NCI-H460 (cell line): ENCODE measurements at regions not wholly inside any gene's neighbourhood (a gene's known extent, or its start where the extent isn't known, plus 50 kb on each side); places are given as distances from the start of the nearest gene placed in this dataset.
"Not testable (repeated sequence)": the region's sequence is repeated elsewhere in the genome, so short reads cannot be mapped to it uniquely, and the experiment has no call there.

Source experiments
- DNase-seq: peaks from one replicate; pipeline ENCODE4 v3.0.0-alpha.2; 2016; ENCODE audit warnings: low read depth; ENCODE audit errors: extremely low read depth

DNA sequence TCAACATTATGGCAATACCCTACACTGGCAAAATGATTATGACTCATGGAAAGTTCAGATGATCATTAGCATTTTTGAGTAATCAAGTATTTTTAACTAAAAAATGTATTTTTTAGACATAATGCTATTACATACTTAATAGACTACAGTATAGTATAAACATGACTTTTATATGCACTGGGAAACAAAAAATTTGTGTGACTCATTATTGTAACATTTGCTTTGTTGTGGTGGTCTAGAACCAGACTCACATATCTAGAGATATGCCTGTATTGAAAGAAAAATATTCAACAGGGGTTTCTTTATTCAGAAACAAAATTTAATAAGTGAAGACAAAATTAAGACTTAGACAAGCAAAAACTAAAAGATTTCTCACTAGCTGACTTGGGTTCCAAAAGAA is 385.3 kb upstream of the RIOK2 start:
- DNase-seq, result no peak

DNA sequence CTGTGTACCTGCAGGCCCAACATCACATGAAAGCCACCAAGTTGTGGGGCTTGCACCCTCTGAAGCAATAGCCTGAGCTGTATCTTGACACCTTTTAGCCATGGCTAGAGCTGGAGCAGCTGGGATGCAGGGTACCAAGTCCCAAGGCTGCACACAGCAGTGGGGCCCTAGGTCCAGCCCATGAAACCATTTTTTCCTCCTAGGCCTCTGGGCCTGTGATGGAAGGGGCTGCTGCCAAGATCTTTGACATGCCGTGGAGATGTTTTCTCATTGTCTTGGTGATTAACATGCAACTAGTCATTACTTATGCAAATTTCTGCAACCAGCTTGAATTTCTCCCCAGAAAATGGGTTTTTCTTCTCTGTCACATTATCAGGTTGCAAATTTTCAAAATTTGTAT is 387.2 kb upstream of the RIOK2 start:
- no peak for DNase-seq

- no peak for DNase-seq
Measured at GRCh38 chr5:97575322-97575721, 392.3 kb upstream of the RIOK2 start.

DNA sequence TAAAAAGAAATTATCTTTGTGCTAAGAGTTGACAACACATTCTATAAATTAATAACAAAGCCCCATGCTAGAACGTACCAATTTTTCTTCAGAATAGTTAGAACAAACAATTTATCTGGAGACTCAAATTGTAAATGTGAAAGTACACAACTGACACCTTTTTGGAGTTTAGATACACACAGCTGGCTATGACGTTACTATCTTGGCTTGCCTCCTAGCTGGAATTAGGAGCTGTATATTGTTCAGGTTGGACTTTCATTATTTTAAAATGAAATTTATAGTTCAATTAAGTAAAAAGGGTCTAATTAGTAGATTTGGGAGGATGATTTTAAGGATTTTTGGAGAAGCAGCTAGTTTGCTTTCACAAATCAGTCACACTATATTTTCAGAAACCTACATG is 393.9 kb upstream of the RIOK2 start:
- DNase-seq, result no peak

GRCh38 chr5:97579977-97580376 is 396.9 kb upstream of the RIOK2 start:
- DNase-seq, result not testable (repeated sequence)

DNA sequence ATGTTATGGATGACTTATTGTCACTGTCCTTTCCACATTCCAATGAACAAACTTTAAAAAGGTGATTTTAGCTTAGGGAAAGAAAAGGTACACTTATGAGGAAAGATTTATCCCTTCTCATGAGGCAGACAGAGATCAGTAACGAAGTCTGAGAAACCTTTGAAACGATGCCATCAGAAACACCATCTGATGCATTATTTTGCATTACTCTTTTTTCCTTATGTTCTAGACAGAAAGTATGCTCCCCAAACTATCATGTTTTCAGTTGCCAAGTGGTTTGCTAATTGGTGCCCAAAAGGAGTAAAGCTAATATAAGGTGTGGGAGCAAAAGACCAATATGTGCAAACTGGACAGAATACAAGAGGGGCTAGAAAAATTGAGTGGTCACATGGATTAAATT is 397.7 kb upstream of the RIOK2 start:
- DNase-seq, result no peak

GRCh38 chr5:97591781-97592180 is 408.7 kb upstream of the RIOK2 start:
- DNase-seq, result no peak

DNA sequence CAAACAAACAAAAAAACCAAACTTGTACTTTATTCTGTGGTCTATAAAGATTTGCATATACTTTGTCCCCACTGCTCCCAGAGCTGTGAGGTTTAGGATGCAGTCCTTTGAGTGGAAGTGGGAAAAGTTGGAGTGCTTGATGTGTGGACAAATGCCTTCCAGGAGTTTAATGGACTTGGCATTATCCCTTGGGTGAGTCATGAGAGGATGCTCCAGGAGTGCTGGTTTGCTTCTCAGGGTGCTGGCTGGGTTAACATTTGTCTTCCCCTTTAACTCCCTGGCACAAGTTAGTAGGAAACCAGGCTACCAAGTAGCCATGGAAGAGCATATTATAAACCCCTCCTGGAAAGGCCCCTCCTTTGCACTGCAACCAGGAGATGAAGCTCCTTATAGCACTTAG is 417.4 kb upstream of the RIOK2 start:
- no peak for DNase-seq

- DNase-seq, result no peak
Measured at GRCh38 chr5:97601651-97602050, 418.6 kb upstream of the RIOK2 start.

DNA sequence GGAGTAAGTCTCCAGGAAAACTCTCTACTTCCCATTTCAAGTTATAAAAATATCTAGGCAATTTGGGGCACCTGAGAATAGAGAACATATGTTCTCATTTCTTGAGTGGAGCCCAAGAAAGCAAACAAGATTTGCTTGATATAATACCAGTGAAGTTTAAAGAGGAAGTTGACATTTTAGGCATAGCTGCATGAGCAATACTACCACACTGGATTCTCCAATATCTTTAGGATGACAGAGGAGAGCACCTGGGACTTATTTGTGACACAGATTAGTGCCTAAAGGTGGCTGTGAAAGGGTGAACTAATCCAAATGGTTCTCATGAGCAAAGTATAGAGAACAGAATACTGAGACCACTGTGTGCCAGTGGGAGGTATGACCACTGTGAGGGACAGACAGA is 423.5 kb upstream of the RIOK2 start:
- DNase-seq, result no peak

GRCh38 chr5:97608501-97608900 is 425.5 kb upstream of the RIOK2 start:
- no peak for DNase-seq

- no peak for DNase-seq
Measured at GRCh38 chr5:97618721-97619120, 435.7 kb upstream of the RIOK2 start.

DNA sequence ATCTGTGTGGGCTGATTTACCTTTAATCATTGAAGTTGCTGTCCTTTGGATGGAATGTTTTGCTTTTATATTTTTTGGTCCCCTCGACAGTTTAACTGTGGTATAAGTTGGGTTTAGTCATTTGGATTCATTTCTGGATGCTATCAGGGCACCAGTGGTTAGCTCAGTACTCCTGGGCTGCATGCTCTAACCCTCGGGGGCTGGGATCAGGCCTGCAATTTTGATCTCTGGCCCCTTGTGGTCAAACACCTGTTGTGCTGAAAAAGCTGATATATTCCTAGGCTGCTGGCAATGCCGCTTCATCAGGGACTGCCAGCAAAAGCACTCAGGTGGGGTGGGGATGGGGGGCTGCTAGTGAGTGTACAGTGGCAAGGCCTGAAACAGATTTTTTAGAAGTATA is 440.4 kb upstream of the RIOK2 start:
- DNase-seq, result no peak

DNA sequence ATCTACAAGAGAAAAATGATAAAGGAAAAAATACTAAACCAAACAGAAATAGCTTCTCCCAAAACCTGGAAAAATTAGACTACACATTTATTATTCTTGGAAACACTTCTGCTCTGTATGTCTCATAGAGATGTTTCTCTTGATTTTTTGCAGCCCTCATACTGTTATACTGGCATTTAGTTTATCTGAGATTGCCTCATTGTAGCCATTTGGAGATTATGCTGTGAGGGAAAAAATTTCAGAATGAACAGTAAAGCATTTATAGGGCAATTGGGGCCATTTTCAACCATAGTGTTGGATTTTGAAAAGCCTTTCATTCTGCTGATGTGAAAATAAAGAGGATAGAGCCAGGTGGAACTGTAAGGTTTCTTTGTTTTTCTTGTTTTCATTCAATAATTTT is 441.8 kb upstream of the RIOK2 start:
- DNase-seq, result no peak

DNA sequence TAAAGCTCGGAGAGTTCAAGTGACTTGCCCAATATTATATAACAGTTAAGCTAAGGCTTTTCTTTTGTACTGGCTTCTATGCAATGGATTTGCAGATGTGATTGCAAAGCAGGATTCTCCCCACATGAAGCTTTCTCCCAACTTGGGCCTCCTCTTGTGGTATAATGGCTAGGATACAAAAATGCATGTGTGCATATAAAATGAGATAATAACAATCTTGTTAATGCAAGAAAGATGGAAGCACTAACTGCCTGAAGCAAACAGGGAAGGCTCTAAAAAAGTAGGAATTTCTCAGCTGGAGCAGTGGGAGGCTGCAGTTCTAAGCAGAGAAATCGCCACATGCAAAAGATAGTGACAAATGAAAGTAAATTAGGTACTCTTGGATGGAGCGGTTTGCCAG is 444.2 kb upstream of the RIOK2 start:
- DNase-seq, result no peak

GRCh38 chr5:97628031-97628430 is 445.0 kb upstream of the RIOK2 start:
- DNase-seq, result no peak

- DNase-seq, result no peak
Measured at GRCh38 chr5:97628807-97629206, 445.8 kb upstream of the RIOK2 start.

GRCh38 chr5:97629276-97629675 is 446.2 kb upstream of the RIOK2 start:
- no peak for DNase-seq

GRCh38 chr5:97635553-97635952 is 452.5 kb upstream of the RIOK2 start:
- DNase-seq, result no peak

DNA sequence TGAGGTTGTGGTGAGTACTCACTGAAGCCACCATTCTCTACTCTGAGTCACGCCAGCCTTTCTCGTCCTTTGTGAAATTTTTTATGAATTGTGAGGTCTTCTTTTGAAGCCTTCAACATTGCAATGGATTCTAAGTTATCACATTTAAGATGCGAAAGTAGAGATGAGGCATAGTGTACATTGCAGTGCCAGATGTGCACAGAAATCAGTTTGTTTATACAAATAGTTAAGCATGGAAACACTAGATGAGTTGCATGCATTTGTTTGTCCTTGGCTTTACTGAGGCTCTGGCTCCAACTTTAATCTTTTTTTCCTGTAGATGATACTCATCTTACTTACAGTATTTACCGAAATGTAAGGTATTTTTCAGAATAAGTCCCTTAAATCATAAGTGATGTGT is 453.7 kb upstream of the RIOK2 start:
- DNase-seq, result no peak

DNA sequence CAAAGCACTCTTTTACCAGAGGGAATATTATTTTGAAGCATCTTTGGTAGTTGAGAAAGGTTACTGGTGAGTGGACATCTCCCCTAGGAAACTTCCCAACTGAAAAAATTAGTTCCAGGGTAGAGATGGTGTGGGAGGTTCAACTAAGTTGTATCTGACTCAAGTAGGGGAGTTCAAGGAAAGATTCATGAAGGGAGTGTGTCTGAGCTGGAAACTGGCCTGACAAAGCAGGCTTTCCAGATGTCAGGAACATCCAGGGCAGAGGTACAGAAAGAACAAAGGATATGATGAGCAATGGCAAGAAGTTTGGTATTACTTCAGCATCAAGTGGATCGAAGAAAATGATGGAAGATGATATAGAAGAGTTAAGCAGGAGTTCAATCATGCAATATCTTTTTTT is 458.0 kb upstream of the RIOK2 start:
- no peak for DNase-seq

DNA sequence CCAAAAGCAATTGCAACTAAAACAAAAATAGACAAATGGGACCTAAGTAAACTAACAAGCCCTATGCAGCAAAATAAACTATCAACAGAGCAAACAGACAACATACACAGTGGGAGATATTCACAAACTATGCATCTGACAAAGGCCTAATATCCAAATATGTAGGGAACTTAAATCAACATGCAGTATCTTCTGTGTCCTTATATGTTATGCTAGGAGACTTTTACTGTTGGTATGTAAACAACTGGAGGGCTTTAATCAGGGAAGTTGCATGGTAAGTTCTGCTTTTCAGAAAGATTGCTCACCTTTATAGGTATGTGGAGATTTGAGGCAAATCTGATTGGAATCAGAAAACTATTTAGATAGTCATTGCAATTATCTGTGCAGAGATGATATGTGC is 461.2 kb upstream of the RIOK2 start:
- DNase-seq, result no peak

DNA sequence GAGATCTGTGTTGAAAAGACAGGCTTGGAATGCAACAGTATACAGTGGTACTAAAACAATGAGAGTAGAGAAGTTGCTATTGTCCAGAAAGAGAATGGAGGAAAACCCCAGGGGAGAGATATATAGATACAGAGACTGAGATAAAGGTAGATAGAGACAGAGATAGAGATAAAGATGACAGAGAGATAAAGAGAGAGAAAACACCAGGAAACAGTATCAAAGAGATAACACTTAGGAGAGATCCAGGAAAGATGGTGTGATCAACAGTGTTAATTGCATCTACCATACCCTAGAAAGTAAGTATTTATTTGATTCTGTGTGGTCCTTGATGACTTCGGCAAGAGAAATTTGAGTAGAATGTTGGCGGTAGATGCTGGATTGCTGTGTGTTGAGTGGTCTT is 461.8 kb upstream of the RIOK2 start:
- DNase-seq, result no peak

DNA sequence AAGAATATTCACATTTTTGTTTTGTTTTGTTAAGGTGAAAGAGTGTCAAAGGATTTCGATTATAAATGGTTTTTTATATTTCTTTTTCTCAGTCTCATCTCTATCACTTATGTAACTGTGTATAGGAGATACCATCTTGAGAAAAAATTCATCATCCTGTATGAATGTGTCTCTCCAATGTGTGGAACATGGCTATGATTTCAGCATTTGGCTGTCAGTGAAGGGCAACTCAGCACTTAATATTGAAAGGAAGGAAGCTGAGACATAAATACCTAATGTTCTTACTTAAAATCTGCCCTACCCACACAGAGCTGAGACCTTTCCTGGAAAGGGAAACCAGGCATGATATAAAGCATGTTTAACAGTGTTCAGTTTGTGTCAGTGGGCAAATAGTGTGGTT is 474.2 kb upstream of the RIOK2 start:
- DNase-seq, result no peak
